Caki2 (cell line): ENCODE measurements at regions not wholly inside any gene's neighbourhood (a gene's known extent, or its start where the extent isn't known, plus 50 kb on each side); places are given as distances from the start of the nearest gene placed in this dataset.

Source experiments
- DNase-seq: peaks from one replicate; pipeline ENCODE4 v3.0.0-alpha.2; 2015; ENCODE audit warnings: low read depth
- in situ Hi-C: cut with HindIII; loops from 2 replicates; pipeline ENCODE4 v1.10.0; 2016; ENCODE audit warnings: low sequenced_read_pairs, low pct_unique_long_range_greater_than_20kb, mixed read lengths

- DNase-seq: no peak
- in situ Hi-C loops: no loop called here
Observed at GRCh38 chr22:48749555-48750227, 1078.0 kb downstream of the BRD1 start.

DNA sequence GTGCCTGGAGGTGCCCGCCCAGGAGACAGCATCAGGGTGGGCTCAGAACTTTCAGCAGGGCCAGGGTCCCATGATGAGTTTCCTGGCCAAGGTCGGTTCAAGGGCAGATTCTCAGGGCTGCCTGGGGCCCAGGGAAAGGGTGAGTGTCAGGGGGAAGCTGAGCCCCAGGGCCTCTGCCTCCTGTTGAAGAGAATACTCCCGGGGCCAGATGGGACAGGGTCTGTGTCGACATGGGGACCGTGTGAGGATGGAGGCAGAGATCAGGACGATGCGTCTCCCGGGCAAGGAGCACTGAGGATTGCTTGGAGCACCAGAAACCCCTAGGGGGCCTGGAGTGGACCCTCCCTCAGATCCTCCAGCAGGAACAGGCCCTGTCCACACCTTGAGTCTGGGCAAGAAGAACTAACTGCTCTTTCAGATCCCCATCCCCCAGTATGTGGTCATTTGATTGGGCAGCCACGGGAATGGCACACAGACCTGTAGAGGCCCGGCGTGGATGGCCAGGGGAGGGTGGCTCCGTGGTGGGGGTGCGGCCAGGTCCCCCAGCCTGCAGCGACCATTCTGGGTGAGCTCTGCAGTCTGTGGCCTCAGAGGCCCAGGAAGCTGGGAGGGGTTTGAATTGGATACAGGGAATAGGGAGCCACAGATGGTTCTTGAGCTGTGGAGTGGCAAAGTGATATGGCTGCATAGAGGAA lies 1078.7 kb downstream of the BRD1 start:
- DNase-seq: no peak
- in situ Hi-C loops: no loop called here

DNA sequence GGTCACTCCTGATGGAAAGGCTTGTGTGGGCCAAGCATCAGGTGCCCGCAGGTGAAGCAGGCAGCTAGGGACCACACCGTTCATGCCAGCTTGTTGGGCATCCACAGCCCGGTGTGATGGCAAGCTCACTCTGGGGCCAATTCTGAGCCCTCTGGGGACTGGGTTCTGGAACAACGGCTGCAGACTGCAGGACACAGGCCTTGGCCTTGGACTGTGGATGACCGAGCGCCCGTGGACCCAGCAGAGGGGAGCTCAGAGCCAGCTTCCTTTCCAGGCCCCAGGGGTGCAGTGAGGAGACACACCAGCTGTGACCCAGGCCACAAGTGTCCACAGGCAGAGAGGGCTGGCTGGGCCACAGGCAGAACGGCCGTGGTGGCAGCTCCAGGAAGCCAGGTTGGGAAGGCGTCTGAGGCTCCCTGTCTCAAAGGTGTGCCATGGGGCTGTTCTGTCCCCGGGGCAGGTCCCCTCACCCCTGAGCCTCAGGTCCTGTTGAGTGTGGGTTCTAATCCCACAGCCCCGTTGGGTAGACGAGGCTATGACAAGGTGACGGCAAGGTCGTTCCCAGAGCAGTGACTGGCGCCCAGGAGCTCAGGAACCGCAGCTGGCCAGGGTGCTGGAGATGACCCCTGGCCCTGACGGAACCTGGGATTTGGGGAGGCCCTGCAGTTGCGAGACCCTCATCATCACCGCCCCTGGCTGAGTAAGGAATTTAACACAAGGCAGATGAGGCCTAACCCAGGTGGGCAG lies 1079.4 kb downstream of the BRD1 start:
- DNase-seq: no peak
- in situ Hi-C loops: no loop called here

DNA sequence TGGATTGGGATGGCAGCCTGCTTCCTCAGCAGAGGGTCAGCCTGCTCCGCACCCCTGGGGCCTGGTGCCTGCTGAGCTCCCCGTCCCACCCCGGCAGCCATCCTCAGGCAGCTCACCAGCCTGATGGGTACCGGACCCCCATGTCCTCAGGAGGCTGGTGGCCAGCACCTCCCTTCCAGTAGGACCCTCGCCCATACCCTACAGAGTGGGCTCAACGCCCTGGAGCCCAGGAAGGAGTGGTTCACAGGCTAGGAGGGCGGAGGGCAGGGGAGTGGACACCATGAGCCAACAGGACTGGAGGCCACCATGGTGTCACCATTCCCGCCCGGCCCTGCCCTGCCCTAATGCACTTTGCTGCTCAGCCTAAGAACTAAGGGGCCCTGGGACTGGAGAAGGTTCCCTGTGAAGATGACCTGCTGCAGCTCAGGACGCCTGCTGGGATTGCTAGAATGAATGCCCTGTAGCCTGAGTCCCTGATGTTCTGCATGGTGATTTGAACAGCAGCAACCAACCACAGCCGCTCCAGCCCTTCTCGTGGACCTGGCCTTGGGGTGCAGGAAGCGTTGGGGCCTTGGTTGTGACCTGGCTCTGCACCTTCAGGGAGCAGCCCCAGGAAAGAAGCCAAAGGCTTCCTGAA lies 1080.8 kb downstream of the BRD1 start:
- in situ Hi-C loops: no loop called here
- no peak for DNase-seq

DNA sequence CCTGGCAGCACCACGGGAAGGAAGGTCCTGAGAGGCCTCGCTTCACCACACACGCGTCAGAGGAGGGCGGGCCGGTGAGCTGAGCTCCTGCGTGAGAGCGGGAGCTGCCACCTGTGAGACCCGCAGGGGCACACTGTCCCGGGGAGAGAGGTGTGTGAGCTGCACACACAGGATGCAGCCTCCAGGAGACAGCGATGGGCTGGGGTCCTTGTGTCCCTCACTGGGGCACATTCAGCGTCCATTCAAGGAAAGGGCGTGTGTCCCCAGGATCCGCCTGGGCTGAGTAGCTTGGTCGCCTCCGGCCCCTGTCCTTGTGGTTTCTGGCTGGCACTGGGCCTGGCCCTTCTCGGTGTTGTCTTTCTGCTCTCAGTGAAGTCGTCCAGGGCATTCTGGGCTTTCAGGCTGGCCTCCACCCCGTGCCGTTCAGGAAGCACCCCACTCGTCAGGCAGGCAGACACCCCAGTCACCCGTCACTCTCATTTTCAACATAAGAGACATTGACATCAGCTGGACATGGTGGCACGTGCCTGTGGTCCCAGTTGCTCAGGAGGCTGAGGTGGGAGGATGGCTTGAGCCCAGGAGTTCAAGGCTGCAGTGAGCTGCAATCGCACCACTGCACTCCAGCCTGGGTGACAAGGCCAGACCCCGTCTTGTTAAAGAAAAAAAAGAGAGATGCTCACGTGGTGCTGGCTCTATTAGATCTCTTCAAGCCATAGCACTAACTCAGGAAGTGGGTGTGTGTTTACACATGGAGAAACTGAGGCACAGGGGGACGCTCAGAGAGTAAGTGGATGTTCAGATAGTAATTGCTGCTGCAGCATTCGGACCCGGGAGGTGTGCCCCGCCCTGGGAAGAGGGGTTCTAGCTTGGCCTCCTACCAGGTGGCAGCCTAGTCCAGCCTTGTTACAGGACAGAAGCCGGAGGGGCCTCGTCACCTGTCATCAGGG lies 1081.6 kb downstream of the BRD1 start:
- DNase-seq: no peak
- in situ Hi-C loops: no loop called here

DNA sequence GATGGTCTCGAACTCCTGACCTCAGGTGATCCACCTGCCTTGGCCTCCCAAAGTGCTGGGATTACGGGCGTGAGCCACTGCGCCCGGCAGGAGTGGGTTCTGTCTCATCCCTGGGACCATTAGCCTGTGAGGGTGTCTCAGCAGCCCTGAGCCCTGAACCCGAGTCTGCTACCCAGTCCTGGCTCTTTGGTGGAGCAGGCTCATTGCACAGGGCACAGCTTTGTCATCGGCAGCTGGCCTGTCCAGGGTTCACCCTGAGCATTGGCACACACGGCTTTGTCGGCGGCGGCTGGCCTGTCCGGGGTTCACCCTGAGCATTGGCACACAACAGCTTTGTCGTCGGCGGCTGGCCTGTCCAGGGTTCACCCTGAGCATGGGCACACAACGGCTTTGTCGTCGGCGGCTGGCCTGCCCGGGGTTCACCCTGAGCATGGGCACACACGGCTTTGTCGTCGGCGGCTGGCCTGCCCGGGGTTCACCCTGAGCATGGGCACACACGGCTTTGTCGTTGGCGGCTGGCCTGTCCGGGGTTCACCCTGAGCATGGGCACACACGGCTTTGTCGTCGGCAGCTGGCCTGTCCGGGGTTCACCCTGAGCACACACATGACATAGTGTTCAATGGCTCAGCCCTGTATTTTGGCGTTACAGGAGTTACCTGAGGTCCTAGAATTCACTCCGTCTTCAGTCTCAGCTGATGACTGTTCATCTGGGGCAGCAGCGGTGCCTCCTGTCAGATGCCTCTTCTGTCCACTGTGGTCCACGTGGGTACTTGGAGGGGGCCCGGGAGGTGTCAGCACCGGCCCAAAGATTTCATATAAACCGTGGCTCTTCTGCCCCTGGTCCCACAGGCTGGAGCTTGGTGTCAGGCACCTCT lies 1082.5 kb downstream of the BRD1 start:
- no peak for DNase-seq
- in situ Hi-C loops: no loop called here

DNA sequence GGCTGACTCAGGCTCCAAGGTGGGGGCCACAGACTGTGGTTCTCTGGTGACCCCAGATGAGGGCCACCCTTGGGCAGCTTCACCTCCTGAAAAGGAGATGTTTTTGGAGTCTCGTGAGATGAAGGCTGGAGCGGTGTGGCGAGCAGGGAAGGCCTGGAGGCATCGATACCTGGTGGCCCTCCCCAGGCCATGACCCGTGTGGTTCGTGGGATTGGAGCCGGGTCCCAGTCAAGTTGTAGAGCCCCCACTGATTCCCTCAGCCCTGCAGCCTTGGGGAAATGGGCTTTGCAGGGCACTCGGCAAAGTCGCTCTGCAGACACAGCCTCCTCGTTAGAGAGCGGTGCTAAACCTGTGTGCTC lies 1083.4 kb downstream of the BRD1 start:
- in situ Hi-C loops: no loop called here
- no peak for DNase-seq

GRCh38 chr22:48743601-48744282 lies 1083.9 kb downstream of the BRD1 start:
- no peak for DNase-seq
- in situ Hi-C loops: no loop called here

DNA sequence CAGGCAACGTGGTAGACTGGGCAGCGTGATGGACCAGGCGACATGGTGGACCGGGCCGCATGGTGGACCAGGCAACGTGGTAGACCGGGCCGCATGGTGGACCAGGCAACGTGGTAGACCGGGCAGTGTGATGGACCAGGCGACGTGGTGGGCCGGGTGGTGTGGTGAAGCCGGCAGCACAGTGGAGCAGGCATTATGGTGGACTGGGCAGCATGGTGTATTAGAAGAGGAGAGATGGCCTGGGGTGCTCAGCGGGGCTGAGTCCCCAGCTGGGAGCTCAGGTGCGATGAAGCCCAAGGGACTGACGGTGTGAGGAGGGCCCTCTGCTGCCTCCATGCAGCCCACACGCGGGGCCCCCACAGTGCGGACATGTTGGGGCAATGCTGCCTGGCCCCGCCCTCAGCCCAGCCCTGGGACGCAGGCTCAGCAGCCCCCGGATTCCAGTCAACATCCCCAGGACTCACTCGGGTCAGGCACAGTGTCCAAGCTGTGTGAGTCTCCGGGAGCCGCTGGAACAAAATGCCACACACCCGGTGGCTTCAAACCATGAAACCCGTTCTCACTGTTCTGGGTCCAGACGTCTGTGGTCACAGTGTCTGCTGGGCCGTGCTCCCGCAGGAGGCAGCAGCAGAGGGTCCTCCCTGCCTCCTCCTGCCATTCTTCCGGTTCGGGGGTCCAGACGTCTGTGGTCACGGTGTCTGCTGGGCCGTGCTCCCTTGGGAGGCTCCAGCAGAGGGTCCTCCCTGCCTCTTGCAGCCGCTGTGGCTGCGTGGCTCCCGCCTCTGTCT lies 1084.9 kb downstream of the BRD1 start:
- DNase-seq: no peak
- in situ Hi-C loops: no loop called here

DNA sequence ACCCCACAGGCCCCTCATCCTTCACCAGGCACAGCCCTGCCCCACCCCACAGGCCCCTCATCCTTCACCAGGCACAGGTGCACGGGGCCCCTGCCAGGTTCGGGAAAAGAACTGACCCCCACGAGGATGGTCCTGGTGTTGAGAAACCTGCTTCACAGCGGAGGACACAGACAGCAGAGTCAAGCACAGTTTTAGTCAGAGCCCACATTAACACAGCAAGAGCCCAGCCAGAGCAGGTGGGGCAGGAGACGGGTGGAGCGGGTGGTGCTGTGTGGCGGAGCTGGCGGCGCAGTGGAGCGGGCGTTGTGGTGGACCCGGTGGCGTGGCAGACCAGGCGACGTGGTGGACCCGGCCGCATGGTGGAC lies 1085.5 kb downstream of the BRD1 start:
- in situ Hi-C loops: no loop called here
- DNase-seq: no peak

GRCh38 chr22:48741540-48741939 lies 1086.1 kb downstream of the BRD1 start:
- DNase-seq: no peak
- in situ Hi-C loops: no loop called here

GRCh38 chr22:48740731-48741405 lies 1086.8 kb downstream of the BRD1 start:
- in situ Hi-C loops: no loop called here
- no peak for DNase-seq

GRCh38 chr22:48740086-48740730 lies 1087.5 kb downstream of the BRD1 start:
- no peak for DNase-seq
- in situ Hi-C loops: no loop called here

DNA sequence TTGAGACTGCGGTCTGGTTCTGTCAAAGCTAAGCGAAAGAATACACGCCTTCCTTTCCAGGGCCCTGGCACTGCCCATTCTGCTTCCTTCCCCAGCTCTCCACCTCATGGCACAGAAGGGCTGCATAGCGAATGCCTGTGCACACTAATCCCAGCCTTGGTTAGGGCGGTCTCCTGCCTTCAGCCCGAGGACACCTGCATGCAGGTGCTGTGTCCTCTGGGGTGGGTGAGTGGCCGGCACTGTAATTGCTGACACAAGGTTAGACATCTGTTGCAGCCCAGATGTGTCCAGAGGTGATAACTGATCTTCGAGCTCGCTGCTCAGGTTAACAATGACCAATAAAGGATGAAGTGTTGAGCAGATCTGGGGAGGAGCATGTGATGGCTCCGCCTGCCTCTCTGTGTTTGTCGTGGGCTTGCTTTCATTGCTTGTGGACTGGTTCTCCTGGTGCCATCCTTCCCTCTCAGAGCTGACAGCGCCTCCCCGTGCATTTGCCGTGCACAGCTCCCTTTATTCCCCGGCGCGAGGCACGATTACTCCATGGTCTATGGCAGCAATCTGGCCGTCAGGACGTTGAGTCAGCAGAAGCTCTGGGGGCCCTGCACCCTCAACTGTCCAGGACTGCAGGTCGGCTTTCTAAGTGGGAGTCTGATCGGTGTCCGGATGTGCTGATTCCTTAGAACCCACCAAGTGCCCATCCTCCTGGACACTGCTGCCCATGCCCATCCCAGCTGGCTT lies 1088.2 kb downstream of the BRD1 start:
- in situ Hi-C loops: no loop called here

More for the DNA sequence above, 1088.2 kb downstream of the BRD1 start:
- DNase-seq: no peak
